B cell (primary cell): ENCODE measurements at regions not wholly inside any gene's neighbourhood (a gene's known extent, or its start where the extent isn't known, plus 50 kb on each side); places are given as distances from the start of the nearest gene placed in this dataset.
"Not testable (repeated sequence)": the region's sequence is repeated elsewhere in the genome, so short reads cannot be mapped to it uniquely, and the experiment has no call there.

Source experiments
- EZH2 ChIP-seq: IDR thresholded peaks from 2 replicates; pipeline ENCODE4 v1.6.1; 2012; ENCODE audit warnings: borderline replicate concordance, low read depth, mild to moderate bottlenecking, moderate library complexity, low read length; ENCODE audit not compliant: insufficient read depth, poor library complexity, severe bottlenecking
- TF ChIP-seq, protein P1 (sequence below): fragments of 200-600 bp; IDR thresholded peaks from one replicate; pipeline ENCODE4 v1.8.0; 2022; ENCODE audit warnings: antibody characterized with exemption, mild to moderate bottlenecking

DNA sequence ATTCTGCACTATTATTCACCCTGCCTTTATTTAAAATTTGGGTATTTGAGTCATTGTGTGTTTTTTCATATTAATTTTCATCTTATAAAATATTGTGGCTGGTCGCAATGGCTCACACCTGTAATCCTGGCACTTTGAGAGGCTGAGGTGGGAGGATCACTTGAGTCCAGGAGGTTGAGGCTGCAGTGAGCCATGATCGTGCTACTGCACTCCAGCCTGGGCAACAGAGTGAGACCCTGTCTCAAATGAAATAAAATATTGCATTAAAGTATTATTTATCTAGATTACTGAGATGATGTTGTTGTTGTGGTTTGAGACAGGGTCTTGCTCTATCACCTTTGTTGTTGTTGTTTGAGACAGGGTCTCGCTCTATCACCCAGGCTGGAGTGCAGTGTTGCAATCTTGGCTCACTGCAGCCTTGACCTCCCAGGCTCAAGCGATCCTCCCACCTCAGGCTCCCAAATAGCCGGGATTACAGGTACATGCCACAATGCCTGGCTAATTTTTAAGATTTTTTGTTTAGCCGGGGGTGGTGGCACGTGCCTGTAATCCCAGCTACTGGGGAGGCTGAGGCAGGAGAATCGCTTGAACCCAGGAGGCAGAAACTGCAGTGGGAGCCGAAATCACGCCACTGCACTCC lies 54.8 kb upstream of the LARP1 start:
- TF ChIP-seq, protein P1, sequence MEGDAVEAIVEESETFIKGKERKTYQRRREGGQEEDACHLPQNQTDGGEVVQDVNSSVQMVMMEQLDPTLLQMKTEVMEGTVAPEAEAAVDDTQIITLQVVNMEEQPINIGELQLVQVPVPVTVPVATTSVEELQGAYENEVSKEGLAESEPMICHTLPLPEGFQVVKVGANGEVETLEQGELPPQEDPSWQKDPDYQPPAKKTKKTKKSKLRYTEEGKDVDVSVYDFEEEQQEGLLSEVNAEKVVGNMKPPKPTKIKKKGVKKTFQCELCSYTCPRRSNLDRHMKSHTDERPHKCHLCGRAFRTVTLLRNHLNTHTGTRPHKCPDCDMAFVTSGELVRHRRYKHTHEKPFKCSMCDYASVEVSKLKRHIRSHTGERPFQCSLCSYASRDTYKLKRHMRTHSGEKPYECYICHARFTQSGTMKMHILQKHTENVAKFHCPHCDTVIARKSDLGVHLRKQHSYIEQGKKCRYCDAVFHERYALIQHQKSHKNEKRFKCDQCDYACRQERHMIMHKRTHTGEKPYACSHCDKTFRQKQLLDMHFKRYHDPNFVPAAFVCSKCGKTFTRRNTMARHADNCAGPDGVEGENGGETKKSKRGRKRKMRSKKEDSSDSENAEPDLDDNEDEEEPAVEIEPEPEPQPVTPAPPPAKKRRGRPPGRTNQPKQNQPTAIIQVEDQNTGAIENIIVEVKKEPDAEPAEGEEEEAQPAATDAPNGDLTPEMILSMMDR = not testable (repeated sequence)
- not testable (repeated sequence) for TF ChIP-seq EZH2
